ENCODE measurements at regions not wholly inside any gene's neighbourhood (a gene's known extent, or its start where the extent isn't known, plus 50 kb on each side); places are given as distances from the start of the nearest gene placed in this dataset.

DNA sequence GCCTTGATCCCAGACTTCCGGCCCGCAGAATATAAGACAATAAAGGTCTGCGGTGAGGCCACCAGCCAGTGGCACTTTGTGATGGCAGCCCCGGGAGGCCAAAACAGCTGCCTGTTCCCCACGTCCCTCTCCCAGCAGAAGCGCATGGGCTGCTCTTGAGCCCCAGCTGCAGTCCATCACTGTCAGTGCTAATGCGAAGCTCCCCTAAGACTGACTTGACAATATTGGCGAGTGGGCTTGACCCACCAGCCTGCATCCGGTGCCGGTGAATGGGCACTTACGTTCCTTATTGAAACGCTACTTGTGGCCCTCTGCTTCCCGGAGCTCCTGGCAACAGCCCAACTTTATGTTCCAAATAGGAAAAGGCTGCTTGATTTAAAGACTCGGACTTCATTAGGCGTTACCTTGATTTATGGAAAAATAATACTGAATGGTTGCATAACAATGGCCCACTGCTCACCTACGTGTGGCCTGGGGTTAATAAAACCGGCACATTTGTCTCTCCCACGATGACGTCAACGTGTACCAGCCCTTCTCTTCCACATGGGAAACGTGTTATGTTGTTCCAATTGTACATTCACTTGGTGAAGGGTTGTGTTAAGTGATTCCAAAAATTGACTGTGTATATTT, 93.4 kb upstream of the SEPTIN5 start:
- DNase-seq = no peak

DNA sequence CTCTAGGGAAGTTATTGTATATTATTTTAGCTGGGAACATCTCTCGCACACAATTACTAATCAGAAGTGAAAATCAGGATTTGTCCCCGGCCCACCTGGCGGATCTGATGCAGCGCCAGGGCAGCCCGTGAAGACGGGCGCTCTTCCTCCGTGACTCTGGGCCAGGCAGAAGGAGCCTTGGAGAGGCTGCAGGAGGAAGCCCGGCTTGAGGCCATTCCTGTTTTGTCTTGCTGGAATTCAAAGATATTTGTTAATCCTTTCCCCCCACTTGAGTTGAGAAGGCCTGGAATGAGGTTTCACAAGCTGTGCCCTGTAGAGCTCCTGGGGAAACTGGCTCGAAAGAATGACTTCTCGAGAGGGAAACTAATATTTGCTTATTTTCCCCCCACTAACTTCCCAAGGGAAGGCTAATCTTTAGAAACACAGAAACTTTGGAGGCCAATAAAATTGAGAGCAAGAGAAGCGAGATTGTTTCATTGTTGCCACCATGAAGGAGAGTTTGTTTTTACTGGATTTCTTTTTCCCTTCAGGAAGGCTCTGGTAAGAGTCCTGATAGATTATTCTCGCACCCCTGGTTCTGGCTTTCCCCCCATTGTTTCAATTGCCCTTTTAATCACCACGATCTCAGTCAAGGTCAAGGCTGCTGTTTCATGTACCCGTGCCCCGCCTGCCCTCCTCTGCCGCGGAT, 92.8 kb upstream of the SEPTIN5 start:
- DNase-seq = no peak

DNA sequence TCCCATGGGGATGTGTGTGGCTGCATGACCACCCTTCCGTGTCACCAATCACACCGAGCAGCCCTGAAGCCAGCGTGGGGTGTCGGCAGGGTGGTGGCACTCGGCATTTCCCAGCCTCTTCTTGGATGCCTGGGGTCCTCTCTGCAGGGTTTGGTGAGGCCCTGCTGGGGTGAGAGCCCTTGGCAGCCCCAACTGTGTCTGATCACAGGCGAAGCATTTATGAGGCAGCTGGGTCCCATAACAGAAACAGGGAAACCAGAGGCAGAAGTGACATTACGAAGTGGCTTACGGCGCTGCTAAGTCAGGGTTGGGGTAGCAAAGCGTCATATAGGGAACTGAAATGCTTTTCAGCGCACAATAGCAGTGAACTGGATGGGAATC, 92.3 kb upstream of the SEPTIN5 start:
- DNase-seq = no peak

DNA sequence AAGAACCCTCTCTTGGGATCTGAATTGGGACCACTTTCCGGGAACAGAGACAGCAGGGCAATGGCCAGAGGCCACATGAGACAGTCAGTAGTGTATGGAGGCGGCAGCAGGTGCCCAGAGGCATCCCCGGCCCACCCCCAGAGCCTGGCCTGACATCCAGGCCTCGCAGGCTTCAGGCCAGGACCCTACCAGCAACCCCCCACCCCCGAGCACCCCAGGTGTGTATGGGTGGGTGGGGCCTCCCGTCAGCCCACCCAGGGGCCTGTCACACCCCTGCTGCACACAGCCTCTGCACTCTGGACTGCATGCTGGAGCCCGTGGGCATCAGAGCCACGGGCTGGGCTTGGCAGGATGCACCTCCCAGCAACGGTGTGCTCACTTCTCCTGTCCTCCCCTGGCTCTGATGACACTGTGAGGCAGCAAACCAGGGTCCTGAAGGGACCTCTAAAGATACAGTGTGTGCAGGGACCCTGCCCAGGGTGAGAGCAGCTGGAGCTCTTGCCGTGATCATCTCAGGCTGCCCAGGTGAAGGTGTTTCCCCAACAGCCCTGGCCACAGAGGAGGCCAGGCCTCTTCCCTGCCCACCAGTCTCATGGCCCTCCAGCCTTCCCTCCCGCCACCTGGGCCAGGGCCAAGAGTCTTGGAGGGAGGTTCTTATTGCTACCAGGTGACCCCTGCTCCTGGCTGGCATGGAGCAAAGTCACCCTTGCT, 88.8 kb upstream of the SEPTIN5 start:
- DNase-seq = no peak

DNA sequence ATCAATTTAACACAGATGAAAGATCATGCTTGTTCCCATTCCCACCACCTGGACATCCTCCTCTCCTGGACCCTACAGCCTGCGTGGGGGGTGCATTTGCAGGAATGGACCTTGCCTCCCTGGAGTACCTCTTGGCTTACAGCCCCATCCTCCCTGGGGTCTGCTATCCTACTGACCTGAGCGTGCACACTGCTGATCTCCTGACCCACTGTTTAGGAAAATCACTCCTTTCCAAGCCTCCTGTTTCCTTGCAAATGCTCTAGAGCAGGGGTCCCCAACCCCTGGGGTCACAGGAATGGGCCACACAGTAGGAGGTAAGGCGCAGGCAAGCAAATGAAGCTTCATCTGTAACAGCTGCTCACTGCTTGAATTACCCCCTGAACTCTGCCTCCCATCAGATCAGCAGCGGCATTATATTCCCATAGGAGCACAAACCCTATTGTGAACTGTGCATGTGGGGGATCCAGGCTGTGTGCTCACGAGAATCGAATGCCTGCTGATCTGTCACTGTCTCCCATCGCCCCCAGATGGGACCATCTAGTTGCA, 88.2 kb upstream of the SEPTIN5 start:
- no peak for DNase-seq

DNA sequence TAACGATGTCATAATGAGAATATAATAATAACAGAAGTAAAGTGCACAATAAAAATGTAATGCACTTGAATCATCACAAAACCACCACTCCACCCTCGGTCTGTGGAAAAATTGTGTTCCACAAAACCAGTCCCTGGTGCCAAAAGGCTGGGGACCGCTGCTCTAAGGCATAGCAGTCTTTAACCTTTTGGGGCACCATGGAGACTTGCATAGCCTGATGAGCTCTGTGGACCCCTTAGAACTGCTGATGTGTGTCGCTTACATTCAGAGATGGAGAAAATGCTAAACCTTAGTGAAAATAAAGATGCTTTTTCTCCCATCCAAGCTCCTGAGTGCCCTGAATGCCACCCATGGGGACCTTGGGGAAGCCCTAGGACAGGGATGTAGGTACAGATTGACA, 87.6 kb upstream of the SEPTIN5 start:
- no peak for DNase-seq

DNA sequence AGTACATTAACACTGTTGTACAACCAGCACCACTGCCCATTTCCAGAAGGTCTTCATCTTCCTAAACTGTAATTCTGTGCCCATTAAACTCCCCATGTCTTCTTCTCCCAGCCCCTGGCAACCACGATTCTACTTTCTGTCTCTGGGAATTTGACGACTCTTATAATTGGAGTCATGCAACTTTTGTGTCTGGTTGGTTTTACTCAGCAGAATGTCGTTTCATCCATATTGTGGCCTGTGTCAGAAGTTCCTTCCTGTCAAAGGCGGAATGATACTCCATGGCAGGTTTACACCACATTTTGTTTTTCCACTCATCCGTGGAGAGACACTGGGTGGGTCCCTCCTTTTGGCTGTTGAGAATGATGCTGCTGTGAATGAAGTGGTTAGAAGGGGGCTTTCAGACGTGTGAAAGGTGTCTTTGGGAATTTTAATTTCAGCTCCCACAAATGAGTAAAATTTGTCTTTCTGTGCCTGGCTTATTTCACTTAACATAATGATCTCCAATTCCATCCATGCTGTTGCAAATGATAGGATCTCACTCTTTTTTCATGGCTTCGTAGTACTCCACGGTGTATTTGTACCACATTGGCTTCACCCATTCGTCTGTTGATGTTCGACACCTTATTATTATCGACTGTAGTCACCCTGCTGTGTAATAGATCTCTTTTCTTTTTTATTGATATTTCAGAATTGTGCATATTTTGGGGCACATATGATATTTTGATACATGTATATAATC, 86.1 kb upstream of the SEPTIN5 start:
- no peak for DNase-seq

DNA sequence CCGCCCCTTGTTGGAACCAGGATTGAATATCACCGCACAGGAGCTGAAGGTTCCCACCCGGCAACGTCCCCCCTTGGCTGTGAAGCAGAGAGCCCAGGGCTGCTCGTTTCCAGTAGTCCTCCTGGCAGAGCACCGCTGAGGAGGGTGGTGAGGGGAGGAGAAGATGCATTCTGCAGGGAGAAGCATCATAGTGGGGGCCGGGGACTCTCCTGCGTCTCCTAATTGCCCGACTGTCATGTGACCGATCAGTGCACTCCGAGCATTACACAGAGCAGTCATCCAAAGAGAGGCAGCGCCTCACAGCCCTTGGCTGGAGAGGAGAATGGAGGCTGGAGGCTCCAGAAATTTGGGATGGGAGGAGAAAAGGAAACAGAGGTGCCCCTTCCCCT, 85.0 kb upstream of the SEPTIN5 start:
- DNase-seq = peak in 5 of 56 donors; percentile 6 to 42 (median 23)

DNA sequence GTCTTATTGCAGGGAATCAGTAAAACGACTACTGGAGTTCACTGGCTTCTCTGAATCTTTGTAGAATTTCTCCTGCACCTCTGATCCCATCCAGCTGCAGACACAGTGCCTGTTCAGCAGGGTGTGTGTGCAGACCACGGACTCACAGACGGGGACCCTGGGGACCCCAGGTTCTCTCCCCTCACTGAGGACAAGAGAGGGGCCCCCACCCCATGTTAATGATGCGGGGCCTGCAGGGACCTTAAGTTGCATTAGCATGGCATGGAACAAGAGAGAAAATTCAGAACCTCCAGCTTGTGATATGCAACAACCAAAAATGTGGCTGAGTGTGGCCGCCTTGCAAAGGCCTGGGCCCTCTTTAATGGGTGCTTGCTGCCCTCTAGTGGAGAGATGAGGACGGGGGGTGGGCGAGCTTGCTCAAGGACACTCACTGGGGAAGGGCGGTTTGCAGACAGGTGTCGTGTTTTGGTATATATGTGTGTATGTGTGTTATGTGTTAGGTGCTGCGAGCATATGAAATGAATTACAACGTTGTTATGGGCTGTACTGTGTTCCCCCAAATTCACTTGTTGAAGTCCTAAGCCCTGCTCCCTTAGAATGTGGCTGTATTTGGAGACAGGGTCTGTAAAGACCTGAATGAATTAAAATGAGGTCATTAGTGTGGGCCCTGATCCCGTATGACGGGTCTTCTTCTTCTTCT, 84.4 kb upstream of the SEPTIN5 start:
- peak in 51 of 56 donors; percentile 22 to 88 (median 56) for DNase-seq

DNA sequence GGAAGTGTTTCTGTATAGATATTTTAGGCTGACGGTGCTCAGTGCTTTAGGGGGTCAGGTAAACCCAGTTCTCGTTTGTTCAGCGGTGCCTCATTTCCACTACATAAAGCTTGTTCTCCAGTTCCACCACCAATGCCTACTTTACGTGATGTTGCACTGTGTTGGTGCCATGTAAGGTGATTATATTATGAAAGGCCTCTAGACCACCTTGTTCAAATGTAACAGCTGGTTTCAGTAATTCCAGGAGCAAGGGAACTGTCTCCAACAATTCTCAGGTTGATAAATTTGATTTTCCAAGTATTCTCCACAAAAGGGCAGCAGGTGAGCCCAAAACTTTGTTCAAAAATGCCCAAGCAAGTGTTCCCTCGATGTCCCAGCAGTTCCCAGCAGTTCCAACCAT, 83.7 kb upstream of the SEPTIN5 start:
- DNase-seq = no peak

DNA sequence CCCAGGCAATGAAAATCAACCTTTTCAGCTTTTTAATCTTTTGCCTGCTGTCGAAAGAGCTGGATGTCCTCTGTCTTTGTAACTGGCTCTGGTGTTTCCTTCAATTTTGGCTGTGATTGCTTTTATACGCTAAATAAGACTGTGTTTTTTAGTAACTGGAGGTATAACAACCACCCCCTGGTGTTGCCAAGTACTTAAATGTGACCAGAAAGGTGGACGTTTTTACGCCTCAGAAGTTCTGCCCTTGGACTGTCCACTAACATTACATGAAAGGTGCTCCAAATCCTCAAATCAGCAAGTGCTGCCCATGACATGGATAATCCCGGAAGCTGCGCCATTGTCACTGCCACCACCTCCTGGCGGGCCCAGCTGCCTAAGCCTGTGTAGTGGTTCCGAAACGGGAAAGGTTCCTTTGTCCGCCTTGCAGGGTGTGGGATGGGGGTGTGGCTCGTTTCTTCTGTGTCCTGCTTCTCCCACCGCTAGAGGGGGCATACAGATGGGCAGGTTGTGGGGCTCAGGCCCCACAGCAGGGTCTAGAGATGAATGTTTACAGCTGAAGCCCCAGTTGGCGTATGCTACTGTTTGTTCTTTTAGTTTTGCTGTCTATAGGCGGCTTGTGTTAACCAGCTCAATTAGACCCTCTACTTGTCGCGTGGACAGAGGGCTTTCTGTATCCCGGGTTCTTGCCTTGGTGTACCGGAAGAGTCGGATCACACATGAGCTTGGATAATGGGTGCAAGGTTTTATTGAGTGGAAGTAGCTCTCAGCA, 82.2 kb upstream of the SEPTIN5 start:
- peak in 1 of 56 donors; percentile 25 for DNase-seq

DNA sequence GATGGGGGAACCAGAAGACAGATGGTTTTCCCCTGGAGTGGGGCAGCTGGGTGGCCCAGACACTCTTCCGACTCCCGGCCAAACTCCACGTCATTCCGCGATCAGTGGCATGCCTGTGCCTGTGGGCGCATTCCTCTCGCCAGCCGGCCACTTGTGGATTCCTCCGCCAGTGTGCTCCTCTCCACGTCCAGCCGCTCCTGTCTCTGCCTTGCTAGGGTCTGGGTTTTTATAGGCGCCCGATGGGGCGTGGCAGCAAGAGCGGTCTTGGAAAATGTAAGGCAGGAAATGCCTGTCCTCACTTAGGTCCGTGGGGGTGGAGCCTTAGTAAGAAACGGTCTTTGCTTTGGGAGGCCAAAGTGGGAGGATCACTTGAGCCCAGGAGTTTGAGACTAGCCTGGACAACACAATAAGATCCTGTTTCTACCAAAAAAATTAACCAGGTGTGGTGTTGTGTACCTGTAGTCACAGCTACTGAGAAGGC, 81.6 kb upstream of the SEPTIN5 start:
- DNase-seq = no peak

DNA sequence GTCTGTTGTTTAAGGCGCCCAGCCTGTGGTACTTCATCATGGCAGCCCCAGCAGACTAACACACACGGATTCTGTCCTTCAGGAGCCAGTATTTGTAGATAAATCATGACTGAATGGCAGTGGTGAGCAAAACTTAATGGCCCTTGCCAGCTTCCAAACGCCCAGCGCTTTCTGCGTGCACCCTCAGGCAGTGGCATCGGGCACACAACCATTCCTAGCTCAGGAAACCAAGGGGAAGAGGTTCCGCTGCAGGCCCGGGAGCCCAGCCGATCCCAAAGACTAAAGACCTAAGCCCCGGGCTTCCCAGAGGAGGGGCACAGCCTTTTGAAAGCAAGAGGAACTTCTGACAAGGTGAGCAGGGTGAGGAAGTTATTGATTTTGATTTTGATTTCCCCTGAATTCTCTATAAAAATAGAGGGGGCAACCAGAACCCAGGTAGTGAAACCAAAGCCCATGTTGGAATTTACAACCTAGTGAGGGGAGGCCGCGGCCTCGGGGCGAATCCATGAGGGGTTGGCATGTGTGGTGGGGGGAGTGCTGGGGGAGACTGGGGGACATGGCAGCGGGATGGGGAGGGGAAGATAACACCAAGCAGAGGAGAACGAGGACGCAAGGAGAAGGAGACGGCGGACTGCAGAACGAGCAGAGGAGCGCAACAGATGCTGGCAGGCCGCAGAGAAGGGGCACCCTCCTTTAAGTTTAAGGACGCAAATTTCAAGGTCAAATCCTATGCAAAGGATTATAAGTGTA, 79.9 kb upstream of the SEPTIN5 start:
- no peak for DNase-seq

DNA sequence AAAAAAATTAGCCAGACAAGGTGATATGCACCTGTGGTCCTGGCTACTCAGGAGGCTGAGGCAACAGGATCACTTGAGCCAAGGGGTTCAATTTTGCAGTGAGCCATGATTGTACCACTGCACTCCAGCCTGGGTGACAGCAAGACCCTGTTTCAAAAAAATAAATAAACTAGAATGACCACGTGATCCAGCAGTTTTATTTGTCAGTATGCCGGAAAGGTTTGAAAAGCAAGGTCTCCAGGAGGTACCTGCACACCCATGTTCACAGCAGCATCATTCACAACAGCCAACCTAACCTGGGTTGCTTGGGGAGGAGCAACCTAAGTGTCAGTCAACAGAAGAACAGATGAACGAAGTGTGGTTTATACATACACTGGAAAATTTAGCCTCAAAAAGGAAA, 78.7 kb upstream of the SEPTIN5 start:
- DNase-seq = no peak

DNA sequence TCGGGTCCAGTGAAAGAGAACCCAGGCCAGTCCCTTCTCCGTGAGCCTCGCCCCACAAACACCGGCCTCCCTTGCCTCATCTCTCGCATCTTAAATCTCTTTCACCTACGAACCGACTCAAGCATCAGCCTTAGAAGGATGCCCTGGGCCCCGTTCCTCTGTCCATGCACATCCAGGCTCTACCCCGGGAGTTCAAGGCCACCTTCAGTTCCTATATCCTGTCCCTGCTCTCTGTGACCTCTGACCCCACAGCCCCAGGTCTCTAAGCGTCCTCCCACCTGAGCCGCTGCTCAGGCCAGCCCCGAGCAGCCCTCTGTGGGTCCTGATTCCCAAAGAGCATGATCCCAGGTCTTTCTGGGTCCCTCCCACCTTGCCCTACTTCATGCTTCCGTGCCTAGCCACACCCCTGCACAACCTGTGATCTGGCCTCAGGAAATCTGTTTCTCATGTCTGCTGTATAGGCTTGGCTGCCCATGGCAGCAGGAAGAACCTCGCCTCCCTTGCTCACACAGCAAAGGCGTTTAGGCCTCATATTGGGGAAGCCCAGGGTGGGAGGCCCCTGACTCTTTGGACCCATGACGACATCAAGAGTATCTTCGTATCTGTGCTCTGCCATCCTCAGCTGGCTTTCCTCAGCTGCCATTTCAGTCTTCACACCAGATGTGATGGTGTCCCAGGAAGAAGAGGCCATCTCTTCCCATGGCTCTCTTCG, 77.5 kb upstream of the SEPTIN5 start:
- no peak for DNase-seq

DNA sequence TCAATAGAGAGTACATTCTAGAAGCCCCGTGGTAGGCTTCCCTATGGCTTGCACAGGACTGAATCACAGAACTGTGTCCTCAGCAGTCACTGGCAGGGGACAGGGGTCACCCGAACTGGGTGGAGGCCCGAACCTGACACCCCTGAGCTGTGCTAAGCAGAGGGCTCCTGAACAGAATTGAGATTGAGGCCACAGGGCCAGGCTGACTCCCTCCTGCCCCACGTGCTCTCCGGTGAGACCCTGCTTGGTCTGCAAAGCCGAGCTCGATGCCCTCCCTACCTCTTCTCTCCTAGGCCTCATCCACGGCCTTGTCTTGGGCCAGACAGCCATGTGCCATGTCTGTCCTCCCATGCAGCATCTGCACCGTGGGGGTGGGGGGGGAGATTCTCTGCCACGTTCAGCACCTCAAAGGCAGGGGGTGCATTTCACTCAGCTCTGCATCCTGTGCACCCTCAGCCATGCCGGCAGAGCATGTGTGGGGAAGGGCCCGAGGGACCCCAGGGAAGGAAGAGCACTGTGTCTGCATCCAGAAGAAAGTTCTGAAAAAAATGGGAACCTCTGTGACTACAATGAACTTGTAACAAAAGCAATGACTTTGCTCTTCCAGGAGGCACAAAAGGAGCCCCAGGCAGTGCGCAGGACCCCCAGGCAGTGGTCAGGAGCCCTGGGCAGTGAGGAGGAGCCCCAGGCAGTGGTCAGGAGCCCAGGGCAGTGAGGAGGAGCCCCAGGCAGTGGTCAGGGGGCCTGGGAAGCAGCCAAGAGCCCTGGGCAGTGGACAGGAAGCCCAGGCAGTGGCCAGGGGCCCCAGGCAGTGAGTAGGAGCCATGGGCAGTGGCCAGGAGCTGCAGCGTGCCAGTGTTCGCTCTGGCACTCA, 76.7 kb upstream of the SEPTIN5 start:
- no peak for DNase-seq

DNA sequence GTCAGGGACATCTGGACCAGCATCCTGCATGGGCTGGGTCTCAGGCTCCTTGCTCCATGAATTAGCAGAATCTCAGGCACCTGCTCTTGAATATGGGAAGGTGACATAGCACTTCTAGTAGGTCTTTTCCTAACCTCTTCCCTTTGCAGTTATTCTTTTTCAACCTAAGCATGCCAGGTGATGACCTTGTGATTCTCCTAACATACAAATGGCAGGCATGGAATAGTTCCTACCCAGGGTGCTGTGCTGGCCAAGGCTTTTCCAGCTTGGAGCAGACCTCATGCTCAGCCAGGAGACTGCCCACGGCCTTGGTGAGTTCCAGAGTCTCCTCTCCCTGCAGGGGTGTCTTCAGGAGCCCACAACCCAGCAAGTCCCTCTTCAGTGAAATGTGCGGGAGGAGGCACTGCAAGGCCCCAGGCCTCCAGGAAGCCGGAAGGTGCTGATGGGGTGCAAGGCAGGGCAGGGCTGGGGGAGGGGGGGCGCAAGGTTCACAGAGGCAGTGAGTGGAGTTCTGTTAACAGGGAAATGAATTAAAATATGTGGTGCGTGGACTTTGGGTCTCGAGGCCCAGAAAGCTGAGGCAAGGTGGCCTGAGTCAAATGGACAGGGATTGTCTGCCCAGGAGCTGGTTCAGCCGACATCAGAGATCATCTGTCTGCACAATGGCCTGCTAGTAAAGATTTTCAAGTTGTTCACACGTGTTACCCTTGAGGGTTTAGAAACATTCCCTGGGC, 75.9 kb upstream of the SEPTIN5 start:
- DNase-seq = no peak

All from nucleus accumbens (tissue), 56 donors.